ENCODE measurements at regions not wholly inside any gene's neighbourhood (a gene's known extent, or its start where the extent isn't known, plus 50 kb on each side); places are given as distances from the start of the nearest gene placed in this dataset.
A peak's percentile ranks its signal among the peaks of the same experiment; 100 is the strongest.

GRCh38 chr6:3610206-3610605 is 141.3 kb downstream of the PXDC1 start:
- no peak overlapping the region for H3K27ac ChIP-seq (ENCODE audit: insufficient read depth, low read length)
- intact Hi-C loops (cut with micrococcal nuclease) (no loop called here), dilution Hi-C loops (cut with HindIII; ENCODE audit: low sequenced_read_pairs, unreplicated experiment) (no loop called here), in situ Hi-C loops (cut with MboI; ENCODE audit: low sequenced_read_pairs) (no loop called here)
- DNase-seq (peak; percentile 64), ATAC-seq (ENCODE audit: low read depth) (peak; percentile 75)
- POLR2A ChIA-PET (ENCODE audit: unreplicated experiment): no interaction called here
- H3K18ac ChIP-seq (ENCODE audit: low read depth, low read length): no peak overlapping the region
- no peak overlapping the region for H2AK9ac ChIP-seq (replicated peaks; ENCODE audit: low read depth, low read length, poor library complexity)
- no peaks in the 10 kb centered on the region for H3K9me3 ChIP-seq (ENCODE audit: control insufficient read depth, insufficient read depth, low read length)
- H4K20me1 ChIP-seq (ENCODE audit: insufficient read depth, low read length): no peaks in the 10 kb centered on the region
- no peak overlapping the region for H3K9ac ChIP-seq (ENCODE audit: low read depth, low read length)
- H2BK15ac ChIP-seq (ENCODE audit: low read depth, low read length): no peak overlapping the region
- H3K4me2 ChIP-seq (ENCODE audit: low read depth, low read length): no peak overlapping the region; the same call in 1 of the 2 replicates
- H4K5ac ChIP-seq (ENCODE audit: low read depth, low read length): no peak overlapping the region
- no CpG with 5 or more reads among the region's 5 CpGs for WGBS, 2 experiments (ENCODE audit: extremely low coverage in 2 of 2, insufficient read length in 1 of 2)
- no peak overlapping the region for H3K56ac ChIP-seq (ENCODE audit: extremely low read depth, insufficient read depth, low read length)
- peaks cover 40% of the 10 kb centered on the region for H3K27me3 ChIP-seq (ENCODE audit: control insufficient read depth, insufficient read depth, low read length)
- H3K23ac ChIP-seq (ENCODE audit: low read depth, low read length): no peak overlapping the region
- no peaks in the 10 kb centered on the region for H3K36me3 ChIP-seq (ENCODE audit: control insufficient read depth, insufficient read depth, low read length)
- H4K8ac ChIP-seq (ENCODE audit: low read depth in 2 of 2, low read length in 2 of 2): no peak overlapping the region
- no peak overlapping the region for H3K4me3 ChIP-seq (ENCODE audit: insufficient read depth, low read depth, low read length)
- no peak overlapping the region for H2BK20ac ChIP-seq (ENCODE audit: low read depth, low read length)
- no TSS peak for BruUV-seq (replicated peaks)
- H2AK5ac ChIP-seq (ENCODE audit: low read depth, low read length): no peak overlapping the region
- H3K9me1 ChIP-seq (ENCODE audit: insufficient read depth, low read length): peaks cover 5% of the 10 kb centered on the region; the same call in 1 of the 2 replicates
- H3K4ac ChIP-seq (ENCODE audit: low read depth, low read length): no peak overlapping the region
- H4K91ac ChIP-seq (ENCODE audit: insufficient read depth, low read depth, low read length): no peak overlapping the region
- TF ChIP-seq FOS (IDR thresholded peaks at IDR 0.05; ENCODE audit: low read depth, low read length) (no peak), CHD1 (IDR thresholded peaks at IDR 0.05; ENCODE audit: low read depth, low read length) (no peak), USF2 (IDR thresholded peaks at IDR 0.05; ENCODE audit: low read depth, low read length) (no peak)
- peaks cover 10% of the 10 kb centered on the region for H3K4me1 ChIP-seq (ENCODE audit: control insufficient read depth, insufficient read depth, low read length)
- H2BK5ac ChIP-seq (ENCODE audit: low read depth, low read length, poor library complexity, severe bottlenecking): no peak overlapping the region
- H2BK120ac ChIP-seq (ENCODE audit: low read depth, low read length): no peak overlapping the region
- H3K79me1 ChIP-seq (ENCODE audit: low read depth in 1 of 2, low read length in 2 of 2): no peaks in the 10 kb centered on the region
- no peak overlapping the region for H3K14ac ChIP-seq (replicated peaks; ENCODE audit: low read depth, low read length)
- H2AFZ ChIP-seq (replicated peaks; ENCODE audit: low read length, poor library complexity): no peak overlapping the region
- CTCF ChIA-PET: no interaction called here
